Left ventricle myocardium superior (tissue), 1 donor: ENCODE measurements at regions not wholly inside any gene's neighbourhood (a gene's known extent, or its start where the extent isn't known, plus 50 kb on each side); places are given as distances from the start of the nearest gene placed in this dataset.
A peak's percentile ranks its signal among the peaks of the same experiment; 100 is the strongest.

Experiments used
- ATAC-seq: fragments of 200-7000 bp; cut with Tn5 transposase; one replicate; pipeline ENCODE4 v1.9.1; 2020; ENCODE audit warnings: mild to moderate bottlenecking, moderate library complexity
- DNase-seq: peaks from one replicate; pipeline ENCODE4 v3.0.0-alpha.2; 2020
- intact Hi-C: fragments of 100-400 bp; cut with micrococcal nuclease; formaldehyde crosslinking; loops from one replicate; pipeline ENCODE4 v1.11.0; 2022
- donor health status: DM: no; HTN: yes; CAD: no; lungs with severe emphysema.

GRCh38 chr2:36087344-36087743 lies 268.2 kb upstream of the CRIM1 start:
- DNase-seq (no peak), ATAC-seq (no peak)
- intact Hi-C loops: no loop called here

GRCh38 chr2:36079793-36080192 lies 275.8 kb upstream of the CRIM1 start:
- intact Hi-C loops: no loop called here
- no peak for ATAC-seq

GRCh38 chr2:36074008-36074407 lies 281.6 kb upstream of the CRIM1 start:
- ATAC-seq: no peak
- intact Hi-C loops: no loop called here
- DNase-seq: no peak

More at GRCh38 chr2:36079793-36080192, 275.8 kb upstream of the CRIM1 start:
- no peak for DNase-seq

- DNase-seq (no peak), ATAC-seq (no peak)
- intact Hi-C loops: no loop called here
Observed at GRCh38 chr2:36071698-36072097, 283.9 kb upstream of the CRIM1 start.

GRCh38 chr2:36069074-36069473 lies 286.5 kb upstream of the CRIM1 start:
- no peak for ATAC-seq
- DNase-seq: no peak
- intact Hi-C loops: no loop called here

GRCh38 chr2:36068086-36068485 lies 287.5 kb upstream of the CRIM1 start:
- intact Hi-C loops: no loop called here
- DNase-seq (no peak), ATAC-seq (no peak)

GRCh38 chr2:36060133-36060532 lies 295.4 kb upstream of the CRIM1 start:
- DNase-seq: no peak
- ATAC-seq: no peak
- intact Hi-C loops: no loop called here

- intact Hi-C loops: no loop called here
- DNase-seq (no peak), ATAC-seq (no peak)
Observed at GRCh38 chr2:36059691-36060090, 295.9 kb upstream of the CRIM1 start.

- intact Hi-C loops: no loop called here
- DNase-seq: no peak
- peak; percentile 33 for ATAC-seq
Observed at GRCh38 chr2:36058953-36059352, 296.6 kb upstream of the CRIM1 start.

GRCh38 chr2:36058076-36058475 lies 297.5 kb upstream of the CRIM1 start:
- DNase-seq (no peak), ATAC-seq (no peak)
- intact Hi-C loops: no loop called here

GRCh38 chr2:36052819-36053218 lies 302.8 kb upstream of the CRIM1 start:
- ATAC-seq: no peak

GRCh38 chr2:36044411-36044810 lies 311.2 kb upstream of the CRIM1 start:
- intact Hi-C loops: no loop called here
- no peak for ATAC-seq

More at GRCh38 chr2:36052819-36053218, 302.8 kb upstream of the CRIM1 start:
- intact Hi-C loops: no loop called here
- no peak for DNase-seq

GRCh38 chr2:36035137-36035536 lies 320.4 kb upstream of the CRIM1 start:
- intact Hi-C loops: no loop called here
- no peak for DNase-seq
- ATAC-seq: no peak

More at GRCh38 chr2:36044411-36044810, 311.2 kb upstream of the CRIM1 start:
- DNase-seq: no peak

- ATAC-seq (no peak), DNase-seq (no peak)
- intact Hi-C loops: no loop called here
Observed at GRCh38 chr2:36032046-36032445, 323.5 kb upstream of the CRIM1 start.

GRCh38 chr2:36031471-36031870 lies 324.1 kb upstream of the CRIM1 start:
- no peak for ATAC-seq
- no peak for DNase-seq
- intact Hi-C loops: no loop called here

GRCh38 chr2:36027616-36028015 lies 328.0 kb upstream of the CRIM1 start:
- DNase-seq: no peak
- no peak for ATAC-seq
- intact Hi-C loops: no loop called here

GRCh38 chr2:36013064-36013463 lies 342.5 kb upstream of the CRIM1 start:
- DNase-seq (no peak), ATAC-seq (no peak)
- intact Hi-C loops: no loop called here

GRCh38 chr2:36006444-36006843 lies 349.1 kb upstream of the CRIM1 start:
- intact Hi-C loops: no loop called here
- ATAC-seq (no peak), DNase-seq (no peak)

- ATAC-seq: no peak
Observed at GRCh38 chr2:36002941-36003340, 352.6 kb upstream of the CRIM1 start.

GRCh38 chr2:35997488-35997887 lies 358.1 kb upstream of the CRIM1 start:
- no peak for ATAC-seq
- intact Hi-C loops: no loop called here
- DNase-seq: no peak

More at GRCh38 chr2:36002941-36003340, 352.6 kb upstream of the CRIM1 start:
- DNase-seq: no peak
- intact Hi-C loops: no loop called here

- intact Hi-C loops: no loop called here
- no peak for ATAC-seq
Observed at GRCh38 chr2:35989503-35989902, 366.1 kb upstream of the CRIM1 start.

GRCh38 chr2:35989040-35989439 lies 366.5 kb upstream of the CRIM1 start:
- ATAC-seq (no peak), DNase-seq (no peak)
- intact Hi-C loops: no loop called here

More at GRCh38 chr2:35989503-35989902, 366.1 kb upstream of the CRIM1 start:
- no peak for DNase-seq
